K562 (cell line): ENCODE measurements at regions not wholly inside any gene's neighbourhood (a gene's known extent, or its start where the extent isn't known, plus 50 kb on each side); places are given as distances from the start of the nearest gene placed in this dataset.

Experiments used
- ATAC-seq: fragments of 200-7000 bp; cut with Tn5 transposase; 3 replicates; pipeline ENCODE4 v1.9.1; 2020; ENCODE audit warnings: moderate library complexity
- BruUV-seq: library from RNA; stranded (reverse); fragments of 400-500 nt; replicated peaks from 2 replicates; lab custom pipeline; 2021; lab: Mats Ljungman, UMichigan
- CTCF ChIA-PET: fragments of 300-600 bp; formaldehyde crosslinking; extraction: SDS; loops from one replicate; lab custom pipeline; 2021; ENCODE audit warnings: low intra/inter-chr PET ratio; lab: Yijun Ruan, JAX
- POLR2A ChIA-PET: fragments of 300-600, 350-650 bp; sonication (Branson Sonifier 250); formaldehyde crosslinking; extraction: SDS; loops from one replicate; lab custom pipeline; 2021; ENCODE audit warnings: antibody characterized with exemption, inconsistent platforms; lab: Yijun Ruan, JAX
- DNase-seq, 4 experiments: peaks; one replicate each; pipeline versions ENCODE4 v3.0.0 to v3.0.0-alpha.2; 2011 to 2018; ENCODE audit warnings: low spot score in 3 of 4, mixed read lengths in 3 of 4; ENCODE audit errors: extremely low read depth in 1 of 4
- FAIRE-seq: peaks from 2 replicates; lab custom pipeline; 2011; peaks lifted over from hg19 to GRCh38; lab: Jason Lieb, UNC
- H2AFZ ChIP-seq: 2 replicates; pipeline ENCODE4 v1.6.0; 2011; ENCODE audit warnings: low read depth, low read length, control low read depth, inconsistent platforms
- H3K27ac ChIP-seq: fragments of 200-600 bp; 3 replicates; pipeline ENCODE4 v1.8.0; 2011; ENCODE audit warnings: low read depth, mild to moderate bottlenecking, control low read depth, inconsistent platforms, low read length, moderate library complexity, mixed read lengths; ENCODE audit errors: extremely low read depth
- H3K27me3 ChIP-seq, 2 experiments: fragments of 300-600 bp in 1 of 2; 2 replicates in 1 of 2; 3 replicates in 1 of 2; pipeline versions ENCODE4 v1.6.0 to v1.8.0; 2011; ENCODE audit warnings: inconsistent platforms in 2 of 2, low read length in 2 of 2, mild to moderate bottlenecking in 1 of 2, mixed read lengths in 1 of 2, moderate library complexity in 1 of 2; ENCODE audit not compliant: control insufficient read depth in 2 of 2, insufficient read depth in 2 of 2
- H3K36me3 ChIP-seq: fragments of 300-600 bp; 3 replicates; pipeline ENCODE4 v1.8.0; 2011; ENCODE audit warnings: mild to moderate bottlenecking, low read length, inconsistent platforms; ENCODE audit not compliant: control insufficient read depth, insufficient read depth
- H3K4me1 ChIP-seq, 2 experiments: fragments of 200-600 bp in 1 of 2; replicated peaks in 1 of 2; 2 replicates in 1 of 2; 3 replicates in 1 of 2; pipeline versions ENCODE4 v1.5.1 to v1.8.0; 2011; ENCODE audit warnings: inconsistent platforms in 2 of 2, low read length in 2 of 2, mild to moderate bottlenecking in 1 of 2, mixed read lengths in 1 of 2, moderate library complexity in 1 of 2; ENCODE audit not compliant: control insufficient read depth in 2 of 2, insufficient read depth in 2 of 2
- H3K4me2 ChIP-seq: 2 replicates; pipeline ENCODE4 v1.6.1; 2011; ENCODE audit warnings: low read length, control low read depth, inconsistent platforms, mixed read lengths; ENCODE audit not compliant: insufficient read depth
- H3K4me3 ChIP-seq: fragments of 200-600 bp; sonication (generic), shearing (Covaris generic); 2 replicates; pipeline ENCODE4 v1.5.1; 2016; ENCODE audit warnings: control low read depth, inconsistent platforms
- H3K79me2 ChIP-seq: fragments of 200-600 bp; 3 replicates; pipeline ENCODE4 v1.8.0; 2011; ENCODE audit warnings: low read length, inconsistent platforms; ENCODE audit not compliant: control insufficient read depth, insufficient read depth
- H3K9ac ChIP-seq, 2 experiments: 2 replicates each; pipeline versions ENCODE4 v1.6.0 to v1.6.1; 2011; ENCODE audit warnings: low read depth in 2 of 2, low read length in 2 of 2, control low read depth in 1 of 2, inconsistent platforms in 1 of 2, mild to moderate bottlenecking in 1 of 2, mixed read lengths in 1 of 2; ENCODE audit not compliant: insufficient read depth in 1 of 2
- H3K9me1 ChIP-seq: one replicate; pipeline ENCODE4 v1.6.0; 2011; ENCODE audit warnings: inconsistent platforms, mild to moderate bottlenecking, low read length, moderate library complexity; ENCODE audit not compliant: control insufficient read depth, insufficient read depth
- H3K9me3 ChIP-seq: replicated peaks from 2 replicates; pipeline ENCODE4 v1.5.1; 2011; ENCODE audit warnings: low read depth, low read length, inconsistent platforms; ENCODE audit not compliant: control insufficient read depth, insufficient read depth
- H4K20me1 ChIP-seq: replicated peaks from 2 replicates; pipeline ENCODE4 v1.6.1; 2011; ENCODE audit warnings: low read length, inconsistent platforms, mixed read lengths; ENCODE audit not compliant: control insufficient read depth, insufficient read depth
- BMI1 ChIP-seq: fragments of 150-350 bp; IDR thresholded peaks from 2 replicates; pipeline ENCODE4 v1.6.1; 2014; ENCODE audit warnings: low read length
- CEBPG ChIP-seq, 3 experiments: fragments of 200-800 bp in 1 of 3; sonication (Bioruptor generic) in 1 of 3; sonication (generic) in 1 of 3; formaldehyde crosslinking in 1 of 3; IDR thresholded peaks in 2 of 3; conservative IDR thresholded peaks in 1 of 3; 2 replicates each; pipeline versions ENCODE4 v1.6.1 to v1.8.0; 2016 to 2022; ENCODE audit warnings: missing compliant biosample characterization in 2 of 3, missing genetic modification characterization in 2 of 3, mild to moderate bottlenecking in 1 of 3, missing genetic modification reagents in 1 of 3
- FOXJ3 ChIP-seq: sonication (generic); formaldehyde crosslinking; IDR thresholded peaks from 2 replicates; pipeline ENCODE4 v1.4.0; 2020; ENCODE audit warnings: mild to moderate bottlenecking, missing genetic modification reagents
- HDAC3 ChIP-seq: fragments of 450-650 bp; IDR thresholded peaks from 2 replicates; pipeline ENCODE4 v1.6.1; 2018; ENCODE audit warnings: borderline replicate concordance, mild to moderate bottlenecking, moderate library complexity; ENCODE audit not compliant: partially characterized antibody
- MTA3 ChIP-seq: fragments of 450-650 bp; formaldehyde crosslinking; IDR thresholded peaks from 2 replicates; pipeline ENCODE4 v1.6.1; 2017; ENCODE audit warnings: mild to moderate bottlenecking, borderline replicate concordance
- STAT5B ChIP-seq: fragments of 250-450 bp; sonication (Bioruptor Pico); IDR thresholded peaks from 2 replicates; pipeline ENCODE4 v1.8.0; 2021; ENCODE audit warnings: mild to moderate bottlenecking, inconsistent platforms
- SUPT5H ChIP-seq: fragments of 450-650 bp; IDR thresholded peaks from 2 replicates; pipeline ENCODE4 v1.6.1; 2016
- ZNF589 ChIP-seq: fragments of 200-800 bp; sonication (Bioruptor generic); IDR thresholded peaks from 2 replicates; pipeline ENCODE4 v1.6.1; 2016; ENCODE audit warnings: low read depth, missing genetic modification characterization, missing compliant biosample characterization
- whole genome bisulfite sequencing: fragments of 100-300 bp; shearing (Covaris generic); methylation state at CpG from one replicate; pipeline ENCODE4 v1.1.6; 2016; ENCODE audit warnings: low coverage, mixed read lengths; ENCODE audit not compliant: insufficient coverage; ENCODE audit errors: missing lambda C conversion rate; 5-methylcytosine and 5-hydroxymethylcytosine counted together
- in situ Hi-C: fragments of 300-500 bp; cut with MboI; formaldehyde crosslinking; loops from 4 replicates; pipeline ENCODE4 v1.15.0; 2018; ENCODE audit warnings: inconsistent platforms, mixed read lengths
- intact Hi-C: fragments of 100-400 bp; cut with micrococcal nuclease; formaldehyde crosslinking; loops from 2 replicates; pipeline ENCODE4 v1.14.2; 2022
- TF ChIP-seq, protein P1 (sequence below): fragments of 250-450 bp; sonication (Bioruptor Pico); IDR thresholded peaks from 2 replicates; pipeline ENCODE4 v1.5.0; 2022; ENCODE audit warnings: mild to moderate bottlenecking

DNA sequence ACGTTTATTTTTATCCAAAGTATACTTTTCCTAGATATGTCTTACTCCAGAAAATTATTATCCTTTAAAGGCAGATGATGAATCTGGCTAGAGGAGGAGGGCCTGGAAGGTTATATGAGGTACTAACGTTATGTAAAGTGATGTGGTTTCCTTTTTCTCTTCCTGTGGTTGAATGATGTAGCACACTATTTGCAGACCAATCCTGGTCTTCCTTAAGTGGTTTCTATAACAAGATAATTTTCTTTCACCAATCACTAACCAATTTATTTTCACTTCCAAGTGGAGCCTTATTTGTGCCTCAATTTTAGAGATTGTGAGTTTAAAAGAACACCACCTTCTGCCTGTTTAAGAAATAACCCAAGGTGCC lies 154.6 kb upstream of the SOX4 start (continued):
- TF ChIP-seq, protein P1, sequence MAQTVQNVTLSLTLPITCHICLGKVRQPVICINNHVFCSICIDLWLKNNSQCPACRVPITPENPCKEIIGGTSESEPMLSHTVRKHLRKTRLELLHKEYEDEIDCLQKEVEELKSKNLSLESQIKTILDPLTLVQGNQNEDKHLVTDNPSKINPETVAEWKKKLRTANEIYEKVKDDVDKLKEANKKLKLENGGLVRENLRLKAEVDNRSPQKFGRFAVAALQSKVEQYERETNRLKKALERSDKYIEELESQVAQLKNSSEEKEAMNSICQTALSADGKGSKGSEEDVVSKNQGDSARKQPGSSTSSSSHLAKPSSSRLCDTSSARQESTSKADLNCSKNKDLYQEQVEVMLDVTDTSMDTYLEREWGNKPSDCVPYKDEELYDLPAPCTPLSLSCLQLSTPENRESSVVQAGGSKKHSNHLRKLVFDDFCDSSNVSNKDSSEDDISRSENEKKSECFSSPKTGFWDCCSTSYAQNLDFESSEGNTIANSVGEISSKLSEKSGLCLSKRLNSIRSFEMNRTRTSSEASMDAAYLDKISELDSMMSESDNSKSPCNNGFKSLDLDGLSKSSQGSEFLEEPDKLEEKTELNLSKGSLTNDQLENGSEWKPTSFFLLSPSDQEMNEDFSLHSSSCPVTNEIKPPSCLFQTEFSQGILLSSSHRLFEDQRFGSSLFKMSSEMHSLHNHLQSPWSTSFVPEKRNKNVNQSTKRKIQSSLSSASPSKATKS (CRISPR knock-in tag), result no peak
- TF ChIP-seq STAT5B (CRISPR knock-in tag), result no peak
- no peak for TF ChIP-seq BMI1
- no peak for TF ChIP-seq MTA3
- TF ChIP-seq FOXJ3 (CRISPR knock-in tag), result no peak
- TF ChIP-seq HDAC3, result no peak
- TF ChIP-seq, all 486 proteins: peak for 0

DNA sequence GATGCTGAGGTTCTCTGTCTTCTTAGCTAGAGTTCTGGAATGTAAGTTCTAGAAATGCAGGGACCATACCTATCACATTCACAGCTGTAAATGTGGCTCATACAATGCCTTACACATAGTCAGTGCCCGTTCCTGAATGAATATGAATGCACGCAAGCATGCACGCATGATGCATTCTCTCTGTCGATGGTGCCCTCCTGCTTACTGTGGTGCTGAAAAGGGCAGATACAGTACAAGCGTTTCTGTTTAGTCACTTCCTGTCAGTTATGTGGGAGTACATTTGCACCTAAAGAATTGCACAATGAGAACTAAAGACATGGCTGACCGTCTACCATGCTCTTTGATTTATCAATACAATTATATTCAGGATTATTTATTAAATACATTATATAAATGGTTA lies 152.2 kb upstream of the SOX4 start:
- H3K79me2 ChIP-seq, result no peaks in the 10 kb centered on the region
- 3% methylated on average over 6 of the region's 6 CpGs for WGBS
- H3K9me3 ChIP-seq, result no peaks in the 10 kb centered on the region
- H3K4me2 ChIP-seq, result no peak overlapping the region
- CTCF ChIA-PET, result no interaction called here
- no peak overlapping the region for H3K27ac ChIP-seq
- H4K20me1 ChIP-seq, result no peaks in the 10 kb centered on the region
- no peaks in the 10 kb centered on the region for H3K4me1 ChIP-seq
- BruUV-seq, result no TSS peak
- no peak overlapping the region for H3K9ac ChIP-seq
- H3K9me1 ChIP-seq, result no peaks in the 10 kb centered on the region
- no peak overlapping the region for H3K4me3 ChIP-seq
- DNase-seq (no peak), FAIRE-seq (no peak), ATAC-seq (no peak)
- no peak overlapping the region for H2AFZ ChIP-seq
- TF ChIP-seq CEBPG (CRISPR knock-in tag; IDR thresholded peaks at IDR 0.05), result no peak
- TF ChIP-seq CEBPG (tag; conservative IDR thresholded peaks at IDR 0.05 in 1 of 2, IDR thresholded peaks at IDR 0.05 in 1 of 2), result peak; percentile 11 to 22; a peak in 1 of 4 replicates
- no peak for TF ChIP-seq SUPT5H
- no peak for TF ChIP-seq ZNF589 (CRISPR knock-in tag)
- in situ Hi-C loops (no loop called here), intact Hi-C loops (no loop called here)
- H3K36me3 ChIP-seq, result no peaks in the 10 kb centered on the region
- POLR2A ChIA-PET, result no interaction called here
- H3K27me3 ChIP-seq, result peaks cover 2 to 9% of the 10 kb centered on the region in 2 experiments; a peak in 4 of 5 replicates
